SK-N-MC (cell line): ENCODE measurements at regions not wholly inside any gene's neighbourhood (a gene's known extent, or its start where the extent isn't known, plus 50 kb on each side); places are given as distances from the start of the nearest gene placed in this dataset.

ENCODE experiments used
- EZH2 ChIP-seq: fragments of 200-600 bp; sonication (generic); IDR thresholded peaks from one replicate; pipeline ENCODE4 v1.6.1; 2017; ENCODE audit warnings: antibody characterized with exemption
- FOXP2 ChIP-seq: optimal IDR thresholded peaks from 2 replicates; pipeline ENCODE3; 2011; ENCODE audit warnings: mild to moderate bottlenecking, moderate library complexity; ENCODE audit not compliant: insufficient read depth; ENCODE audit errors: extremely low read length, control extremely low read depth
- POLR2AphosphoS5 ChIP-seq: IDR thresholded peaks from 2 replicates; pipeline ENCODE4 v1.6.1; 2012; ENCODE audit warnings: mild to moderate bottlenecking, low read depth, low read length, borderline replicate concordance

DNA sequence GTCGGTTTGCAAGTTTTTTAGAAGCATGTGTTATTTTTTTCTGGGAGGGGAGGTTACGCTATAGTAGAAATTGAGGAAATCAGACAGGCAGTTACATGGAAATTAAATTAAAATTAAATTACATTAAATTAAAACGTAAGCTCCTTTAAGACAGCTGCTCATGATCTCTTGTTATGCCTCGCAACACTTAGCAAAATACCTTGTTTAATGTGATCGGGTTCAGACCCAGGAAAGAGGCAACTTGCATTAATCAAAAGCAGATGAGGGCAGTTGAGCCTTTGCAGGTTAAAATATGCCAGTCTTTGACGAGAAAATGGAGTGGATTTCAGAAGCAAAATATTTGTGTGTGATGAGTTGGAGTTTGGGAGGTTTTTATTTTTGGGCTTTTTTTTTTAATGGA is 651.8 kb downstream of the INHBA start:
- TF ChIP-seq POLR2AphosphoS5, result no peak
- TF ChIP-seq EZH2, result no peak
- no peak for TF ChIP-seq FOXP2
